ENCODE measurements at regions not wholly inside any gene's neighbourhood (a gene's known extent, or its start where the extent isn't known, plus 50 kb on each side); places are given as distances from the start of the nearest gene placed in this dataset.

DNA sequence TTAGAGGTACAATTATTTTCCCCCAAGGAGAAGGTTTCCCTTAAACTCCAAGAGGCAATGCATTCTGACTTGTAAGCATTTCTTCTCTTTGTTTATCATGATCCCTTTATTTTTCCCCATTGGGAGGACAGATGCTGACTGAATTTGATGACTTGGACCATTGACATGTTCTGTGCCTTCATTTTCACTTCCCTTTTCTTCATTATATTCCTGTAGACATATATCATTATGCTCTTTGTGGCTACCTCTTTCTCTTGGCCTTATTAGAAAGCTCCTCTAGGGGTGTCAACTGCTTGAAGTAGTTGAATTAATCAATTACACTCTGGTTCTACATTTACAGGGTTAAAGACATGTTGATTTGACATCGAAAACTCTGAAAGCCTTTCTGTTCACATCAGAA lies 330.0 kb upstream of the DCC start:
- TF ChIP-seq, protein P1, sequence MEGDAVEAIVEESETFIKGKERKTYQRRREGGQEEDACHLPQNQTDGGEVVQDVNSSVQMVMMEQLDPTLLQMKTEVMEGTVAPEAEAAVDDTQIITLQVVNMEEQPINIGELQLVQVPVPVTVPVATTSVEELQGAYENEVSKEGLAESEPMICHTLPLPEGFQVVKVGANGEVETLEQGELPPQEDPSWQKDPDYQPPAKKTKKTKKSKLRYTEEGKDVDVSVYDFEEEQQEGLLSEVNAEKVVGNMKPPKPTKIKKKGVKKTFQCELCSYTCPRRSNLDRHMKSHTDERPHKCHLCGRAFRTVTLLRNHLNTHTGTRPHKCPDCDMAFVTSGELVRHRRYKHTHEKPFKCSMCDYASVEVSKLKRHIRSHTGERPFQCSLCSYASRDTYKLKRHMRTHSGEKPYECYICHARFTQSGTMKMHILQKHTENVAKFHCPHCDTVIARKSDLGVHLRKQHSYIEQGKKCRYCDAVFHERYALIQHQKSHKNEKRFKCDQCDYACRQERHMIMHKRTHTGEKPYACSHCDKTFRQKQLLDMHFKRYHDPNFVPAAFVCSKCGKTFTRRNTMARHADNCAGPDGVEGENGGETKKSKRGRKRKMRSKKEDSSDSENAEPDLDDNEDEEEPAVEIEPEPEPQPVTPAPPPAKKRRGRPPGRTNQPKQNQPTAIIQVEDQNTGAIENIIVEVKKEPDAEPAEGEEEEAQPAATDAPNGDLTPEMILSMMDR (IDR thresholded peaks at IDR 0.05 in 2 of 3, conservative IDR thresholded peaks at IDR 0.05 in 1 of 3; ENCODE audit: borderline replicate concordance in 1 of 3, insufficient read depth in 1 of 3, low read depth in 2 of 3, low read length in 2 of 3): no peak
- TF ChIP-seq EGR1 (IDR thresholded peaks at IDR 0.05; ENCODE audit: low read depth) (no peak), SIN3A (IDR thresholded peaks at IDR 0.05; ENCODE audit: low read depth) (no peak), CEBPB (IDR thresholded peaks at IDR 0.05; ENCODE audit: low read depth) (no peak), POLR2AphosphoS5 (IDR thresholded peaks at IDR 0.05; ENCODE audit: low read depth, low read length) (no peak), EZH2 (IDR thresholded peaks at IDR 0.05) (no peak)

All from HCT116 (cell line).